OCI-LY1 (cell line): ENCODE measurements at regions not wholly inside any gene's neighbourhood (a gene's known extent, or its start where the extent isn't known, plus 50 kb on each side); places are given as distances from the start of the nearest gene placed in this dataset.

ENCODE experiments used
- H2AFZ ChIP-seq: fragments of 200-600 bp; sonication (generic), shearing (Covaris generic); 2 replicates; pipeline ENCODE4 v1.6.0; 2014; ENCODE audit warnings: antibody characterized with exemption, mild to moderate bottlenecking, low read length
- H3F3A ChIP-seq: fragments of 200-600 bp; sonication (generic), shearing (Covaris generic); 2 replicates; pipeline ENCODE4 v1.6.0; 2014; ENCODE audit warnings: mild to moderate bottlenecking, antibody characterized with exemption, low read length, moderate library complexity; ENCODE audit not compliant: insufficient read depth
- H3K27ac ChIP-seq: fragments of 200-600 bp; sonication (generic); 2 replicates; pipeline ENCODE4 v1.5.1; 2014; ENCODE audit warnings: low read length, mixed run types, mild to moderate bottlenecking, low read depth; ENCODE audit not compliant: poor library complexity, severe bottlenecking
- H3K27me3 ChIP-seq: fragments of 200-600 bp; sonication (generic); 2 replicates; pipeline ENCODE4 v1.6.0; 2014; ENCODE audit warnings: antibody characterized with exemption, mild to moderate bottlenecking, low read length, moderate library complexity; ENCODE audit not compliant: insufficient read depth
- H3K36me3 ChIP-seq: fragments of 200-600 bp; sonication (generic); 2 replicates; pipeline ENCODE4 v1.6.1; 2014; ENCODE audit warnings: mild to moderate bottlenecking, antibody characterized with exemption, low read length, moderate library complexity, mixed read lengths; ENCODE audit not compliant: insufficient read depth
- H3K4me1 ChIP-seq: fragments of 200-600 bp; sonication (generic); 2 replicates; pipeline ENCODE4 v1.5.1; 2014; ENCODE audit warnings: mild to moderate bottlenecking, low read length, moderate library complexity; ENCODE audit not compliant: insufficient read depth, severe bottlenecking
- H3K4me2 ChIP-seq: fragments of 200-600 bp; sonication (generic), shearing (Covaris generic); 2 replicates; pipeline ENCODE4 v1.6.1; 2014; ENCODE audit warnings: low read length
- H3K4me3 ChIP-seq: fragments of 200-600 bp; sonication (generic); 2 replicates; pipeline ENCODE4 v1.5.1; 2014; ENCODE audit warnings: low read length, low read depth, mild to moderate bottlenecking, mixed read lengths; ENCODE audit not compliant: poor library complexity, severe bottlenecking
- H3K79me2 ChIP-seq: fragments of 200-600 bp; shearing (Covaris generic); 2 replicates; pipeline ENCODE4 v1.6.1; 2016; ENCODE audit warnings: mixed run types, low read length, mixed read lengths; ENCODE audit not compliant: insufficient read depth
- H3K9ac ChIP-seq: fragments of 200-600 bp; sonication (generic), shearing (Covaris generic); 2 replicates; pipeline ENCODE4 v1.6.1; 2014; ENCODE audit warnings: mild to moderate bottlenecking, low read length, mixed read lengths
- H3K9me2 ChIP-seq: fragments of 200-600 bp; sonication (generic), shearing (Covaris generic); 2 replicates; pipeline ENCODE4 v1.6.1; 2014; ENCODE audit warnings: low read depth, mild to moderate bottlenecking, low read length, mixed read lengths
- H3K9me3 ChIP-seq: fragments of 200-600 bp; shearing (Covaris generic); 2 replicates; pipeline ENCODE4 v1.6.1; 2014; ENCODE audit warnings: low read length, mixed read lengths
- H4K20me1 ChIP-seq: fragments of 200-600 bp; sonication (generic), shearing (Covaris generic); 2 replicates; pipeline ENCODE4 v1.6.0; 2016; ENCODE audit warnings: mild to moderate bottlenecking, low read length; ENCODE audit not compliant: insufficient read depth
- EZH2 ChIP-seq: fragments of 200-600 bp; sonication (generic), shearing (Covaris generic); IDR thresholded peaks from 2 replicates; pipeline ENCODE4 v1.8.0; 2017; ENCODE audit warnings: borderline replicate concordance, mixed run types, mild to moderate bottlenecking, antibody characterized with exemption, low read length, moderate library complexity, mixed read lengths
- TF ChIP-seq, protein P1 (sequence below): fragments of 200-600 bp; sonication (generic), shearing (Covaris generic); IDR thresholded peaks from 2 replicates; pipeline ENCODE4 v1.5.1; 2017; ENCODE audit warnings: mild to moderate bottlenecking, antibody characterized with exemption, low read length, moderate library complexity, mixed read lengths

DNA sequence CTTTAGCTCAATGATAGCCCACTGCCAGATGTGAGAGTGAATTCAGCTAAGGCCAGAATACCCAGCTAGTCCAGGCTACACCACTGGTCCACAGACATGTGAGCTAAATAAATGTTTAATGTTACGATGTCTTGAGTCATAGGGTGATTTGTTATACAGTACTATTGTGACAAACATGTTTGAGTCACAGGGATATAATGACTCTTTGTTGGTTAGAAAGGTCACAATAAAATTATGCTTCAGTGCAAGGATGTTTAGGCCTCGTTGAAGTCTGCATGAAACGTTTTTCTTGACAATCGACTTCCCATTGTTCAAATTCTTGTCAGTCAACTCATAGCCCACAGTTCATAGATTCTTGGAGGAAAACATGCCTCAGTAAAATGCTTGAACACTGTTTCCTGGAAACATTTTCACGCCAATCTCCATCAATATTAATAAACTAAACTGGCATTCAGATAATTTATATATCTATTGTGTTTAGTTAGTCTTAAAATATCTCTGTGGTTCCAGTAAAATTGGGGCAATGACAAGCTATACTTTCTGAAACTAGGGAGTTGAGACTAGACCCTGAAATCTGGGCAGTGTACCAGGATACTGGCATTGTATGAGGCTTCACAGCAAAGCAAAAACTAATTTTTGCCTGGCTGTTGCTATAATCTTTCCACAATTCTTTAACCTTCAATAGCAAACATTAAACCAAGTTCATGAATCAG is 650.8 kb upstream of the KIRREL3 start:
- no peaks in the 10 kb centered on the region for H3K9me2 ChIP-seq
- H3F3A ChIP-seq: no peaks in the 10 kb centered on the region
- no peaks in the 10 kb centered on the region for H3K79me2 ChIP-seq
- no peak overlapping the region for H3K4me3 ChIP-seq
- H3K4me2 ChIP-seq: no peak overlapping the region
- H3K36me3 ChIP-seq: no peaks in the 10 kb centered on the region
- H3K9ac ChIP-seq: no peak overlapping the region
- no peak overlapping the region for H3K27ac ChIP-seq
- H2AFZ ChIP-seq: no peak overlapping the region
- H3K27me3 ChIP-seq: no peaks in the 10 kb centered on the region
- no peaks in the 10 kb centered on the region for H3K4me1 ChIP-seq
- H4K20me1 ChIP-seq: no peaks in the 10 kb centered on the region
- no peaks in the 10 kb centered on the region for H3K9me3 ChIP-seq
- TF ChIP-seq, protein P1, sequence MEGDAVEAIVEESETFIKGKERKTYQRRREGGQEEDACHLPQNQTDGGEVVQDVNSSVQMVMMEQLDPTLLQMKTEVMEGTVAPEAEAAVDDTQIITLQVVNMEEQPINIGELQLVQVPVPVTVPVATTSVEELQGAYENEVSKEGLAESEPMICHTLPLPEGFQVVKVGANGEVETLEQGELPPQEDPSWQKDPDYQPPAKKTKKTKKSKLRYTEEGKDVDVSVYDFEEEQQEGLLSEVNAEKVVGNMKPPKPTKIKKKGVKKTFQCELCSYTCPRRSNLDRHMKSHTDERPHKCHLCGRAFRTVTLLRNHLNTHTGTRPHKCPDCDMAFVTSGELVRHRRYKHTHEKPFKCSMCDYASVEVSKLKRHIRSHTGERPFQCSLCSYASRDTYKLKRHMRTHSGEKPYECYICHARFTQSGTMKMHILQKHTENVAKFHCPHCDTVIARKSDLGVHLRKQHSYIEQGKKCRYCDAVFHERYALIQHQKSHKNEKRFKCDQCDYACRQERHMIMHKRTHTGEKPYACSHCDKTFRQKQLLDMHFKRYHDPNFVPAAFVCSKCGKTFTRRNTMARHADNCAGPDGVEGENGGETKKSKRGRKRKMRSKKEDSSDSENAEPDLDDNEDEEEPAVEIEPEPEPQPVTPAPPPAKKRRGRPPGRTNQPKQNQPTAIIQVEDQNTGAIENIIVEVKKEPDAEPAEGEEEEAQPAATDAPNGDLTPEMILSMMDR: no peak
- no peak for TF ChIP-seq EZH2

DNA sequence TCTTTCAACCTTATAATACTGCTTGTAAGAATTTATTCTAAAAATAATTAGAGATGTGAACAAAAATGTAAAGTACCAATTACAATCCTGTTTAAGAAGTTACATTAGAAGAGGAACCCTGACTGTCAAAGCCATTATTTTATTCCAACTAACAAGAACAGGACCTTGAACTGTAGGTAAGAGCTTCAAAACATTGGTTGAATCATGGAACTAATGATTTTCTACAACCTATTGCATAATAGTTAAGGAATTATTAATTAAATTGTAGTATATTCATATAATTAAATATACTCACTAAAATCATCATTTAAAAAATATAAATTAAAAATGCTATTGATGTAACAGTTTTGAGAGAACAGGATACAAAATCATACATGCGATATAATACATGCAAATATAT is 649.4 kb upstream of the KIRREL3 start:
- H2AFZ ChIP-seq: no peak overlapping the region
- H3K4me1 ChIP-seq: no peaks in the 10 kb centered on the region
- no peaks in the 10 kb centered on the region for H4K20me1 ChIP-seq
- no peak overlapping the region for H3K4me3 ChIP-seq
- no peaks in the 10 kb centered on the region for H3K79me2 ChIP-seq
- H3F3A ChIP-seq: no peaks in the 10 kb centered on the region
- no peaks in the 10 kb centered on the region for H3K9me2 ChIP-seq
- H3K27me3 ChIP-seq: no peaks in the 10 kb centered on the region
- no peaks in the 10 kb centered on the region for H3K36me3 ChIP-seq
- H3K9ac ChIP-seq: no peak overlapping the region
- no peak for TF ChIP-seq EZH2
- H3K27ac ChIP-seq: no peak overlapping the region
- no peak overlapping the region for H3K4me2 ChIP-seq
- no peaks in the 10 kb centered on the region for H3K9me3 ChIP-seq

DNA sequence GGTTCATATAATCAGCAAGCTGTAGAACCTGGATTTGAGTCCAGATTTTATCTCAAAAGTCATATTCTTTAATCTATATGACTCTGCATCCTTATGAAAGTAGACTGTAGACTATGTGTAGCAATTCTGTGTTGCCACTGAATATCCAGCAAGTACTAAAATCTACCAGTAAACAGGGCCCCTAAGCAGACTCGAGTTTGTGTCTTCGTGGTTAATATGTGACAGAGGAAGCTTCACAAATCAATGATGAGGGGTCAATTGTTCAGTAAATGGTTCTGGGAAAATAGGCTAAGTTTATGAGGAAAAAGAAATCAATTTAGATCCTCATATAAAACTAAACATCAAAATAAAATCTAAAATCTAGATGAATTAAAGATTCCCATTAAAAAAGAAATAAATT is 648.5 kb upstream of the KIRREL3 start:
- Histone ChIP-seq H3K9me3 (no peaks in the 10 kb centered on the region), H3K4me2 (no peak overlapping the region), H2AFZ (no peak overlapping the region)

More for the DNA sequence above, 648.5 kb upstream of the KIRREL3 start:
- no peaks in the 10 kb centered on the region for H3K36me3 ChIP-seq
- no peaks in the 10 kb centered on the region for H4K20me1 ChIP-seq
- H3K27ac ChIP-seq: no peak overlapping the region
- H3K4me1 ChIP-seq: no peaks in the 10 kb centered on the region
- no peaks in the 10 kb centered on the region for H3K9me2 ChIP-seq
- TF ChIP-seq EZH2: no peak
- TF ChIP-seq, protein P1: no peak
- no peaks in the 10 kb centered on the region for H3K27me3 ChIP-seq
- no peak overlapping the region for H3K9ac ChIP-seq
- no peaks in the 10 kb centered on the region for H3K79me2 ChIP-seq
- no peak overlapping the region for H3K4me3 ChIP-seq
- H3F3A ChIP-seq: no peaks in the 10 kb centered on the region
